DOHH2 (cell line): ENCODE measurements at regions not wholly inside any gene's neighbourhood (a gene's known extent, or its start where the extent isn't known, plus 50 kb on each side); places are given as distances from the start of the nearest gene placed in this dataset.

ENCODE experiments used
- H3F3A ChIP-seq: fragments of 200-600 bp; sonication (generic), shearing (Covaris generic); 2 replicates; pipeline ENCODE4 v1.6.0; 2016; ENCODE audit warnings: antibody characterized with exemption, mild to moderate bottlenecking; ENCODE audit not compliant: control insufficient read depth, insufficient read depth
- H3K27ac ChIP-seq: fragments of 200-600 bp; sonication (generic); 2 replicates; pipeline ENCODE4 v1.5.1; 2014; ENCODE audit warnings: low read depth, mild to moderate bottlenecking, low read length, moderate library complexity
- H3K27me3 ChIP-seq: fragments of 200-600 bp; sonication (generic); 2 replicates; pipeline ENCODE4 v1.6.1; 2014; ENCODE audit warnings: mild to moderate bottlenecking, low read length, mixed read lengths; ENCODE audit not compliant: control insufficient read depth
- H3K36me3 ChIP-seq: fragments of 200-600 bp; sonication (generic); 2 replicates; pipeline ENCODE4 v1.6.1; 2014; ENCODE audit warnings: mild to moderate bottlenecking, low read length, moderate library complexity, mixed read lengths; ENCODE audit not compliant: control insufficient read depth
- H3K4me1 ChIP-seq: fragments of 200-600 bp; sonication (generic); 2 replicates; pipeline ENCODE4 v1.6.1; 2014; ENCODE audit warnings: mild to moderate bottlenecking, low read length, mixed read lengths; ENCODE audit not compliant: control insufficient read depth
- H3K4me2 ChIP-seq: fragments of 200-600 bp; sonication (generic); 2 replicates; pipeline ENCODE4 v1.6.0; 2014; ENCODE audit warnings: mild to moderate bottlenecking, low read length, moderate library complexity
- H3K4me3 ChIP-seq: fragments of 200-600 bp; sonication (generic); 2 replicates; pipeline ENCODE4 v1.5.1; 2014; ENCODE audit warnings: mild to moderate bottlenecking, low read length, mixed read lengths
- H3K79me2 ChIP-seq: fragments of 200-600 bp; sonication (generic); 2 replicates; pipeline ENCODE4 v1.6.1; 2014; ENCODE audit warnings: mild to moderate bottlenecking, low read length, mixed read lengths; ENCODE audit not compliant: control insufficient read depth
- H3K9me2 ChIP-seq: fragments of 200-600 bp; sonication (generic); replicated peaks from 2 replicates; pipeline ENCODE4 v1.6.1; 2014; ENCODE audit warnings: mild to moderate bottlenecking, low read length, mixed read lengths; ENCODE audit not compliant: control insufficient read depth
- H3K9me3 ChIP-seq: fragments of 200-600 bp; sonication (generic); 2 replicates; pipeline ENCODE4 v1.6.1; 2014; ENCODE audit warnings: antibody characterized with exemption, low read length, mixed read lengths; ENCODE audit not compliant: control insufficient read depth, insufficient read depth
- H4K20me1 ChIP-seq: fragments of 200-600 bp; sonication (generic); 2 replicates; pipeline ENCODE4 v1.6.0; 2014; ENCODE audit warnings: low read depth, mild to moderate bottlenecking, antibody characterized with exemption, low read length, moderate library complexity; ENCODE audit not compliant: control insufficient read depth, insufficient read depth
- CTCF ChIP-seq: fragments of 200-600 bp; sonication (generic); IDR thresholded peaks from one replicate; pipeline ENCODE4 v1.5.1; 2014; ENCODE audit warnings: antibody characterized with exemption, mild to moderate bottlenecking, low read depth, low read length; ENCODE audit not compliant: poor library complexity, severe bottlenecking
- EZH2phosphoT487 ChIP-seq: fragments of 200-600 bp; sonication (generic); IDR thresholded peaks from 2 replicates; pipeline ENCODE4 v1.6.1; 2017; ENCODE audit warnings: borderline replicate concordance, mild to moderate bottlenecking, antibody characterized with exemption, low read length, moderate library complexity, mixed read lengths

GRCh38 chr1:73701826-73702225, 496.1 kb downstream of the LRRIQ3 start:
- Histone ChIP-seq H3K9me3 (no peaks in the 10 kb centered on the region), H3K27me3 (no peaks in the 10 kb centered on the region)

GRCh38 chr1:73676186-73676585, 521.8 kb downstream of the LRRIQ3 start:
- no peaks in the 10 kb centered on the region for H3K4me1 ChIP-seq
- H3K9me3 ChIP-seq, result no peaks in the 10 kb centered on the region
- H3K27ac ChIP-seq, result no peak overlapping the region
- H4K20me1 ChIP-seq, result no peaks in the 10 kb centered on the region
- no peak for TF ChIP-seq CTCF
- TF ChIP-seq EZH2phosphoT487, result no peak
- H3K79me2 ChIP-seq, result no peaks in the 10 kb centered on the region
- H3K4me2 ChIP-seq, result no peak overlapping the region
- no peaks in the 10 kb centered on the region for H3F3A ChIP-seq
- no peaks in the 10 kb centered on the region for H3K9me2 ChIP-seq
- H3K4me3 ChIP-seq, result no peak overlapping the region
- H3K27me3 ChIP-seq, result no peaks in the 10 kb centered on the region
- no peaks in the 10 kb centered on the region for H3K36me3 ChIP-seq

More at GRCh38 chr1:73701826-73702225, 496.1 kb downstream of the LRRIQ3 start:
- no peaks in the 10 kb centered on the region for H3K79me2 ChIP-seq
- H4K20me1 ChIP-seq, result no peaks in the 10 kb centered on the region
- H3K4me2 ChIP-seq, result no peak overlapping the region
- TF ChIP-seq CTCF, result no peak
- no peak for TF ChIP-seq EZH2phosphoT487
- H3K27ac ChIP-seq, result no peak overlapping the region
- H3K9me2 ChIP-seq, result no peaks in the 10 kb centered on the region
- no peaks in the 10 kb centered on the region for H3K4me1 ChIP-seq
- no peaks in the 10 kb centered on the region for H3K36me3 ChIP-seq
- no peak overlapping the region for H3K4me3 ChIP-seq
- H3F3A ChIP-seq, result no peaks in the 10 kb centered on the region

GRCh38 chr1:73674945-73675561, 522.9 kb downstream of the LRRIQ3 start:
- Histone ChIP-seq H3K9me2 (no peaks in the 10 kb centered on the region), H4K20me1 (no peaks in the 10 kb centered on the region), H3K9me3 (no peaks in the 10 kb centered on the region), H3K4me3 (no peak overlapping the region), H3K4me2 (no peak overlapping the region), H3K4me1 (no peaks in the 10 kb centered on the region), H3K27me3 (no peaks in the 10 kb centered on the region), H3K79me2 (no peaks in the 10 kb centered on the region), H3K27ac (no peak overlapping the region), H3K36me3 (no peaks in the 10 kb centered on the region), H3F3A (no peaks in the 10 kb centered on the region)
- TF ChIP-seq EZH2phosphoT487 (no peak), CTCF (peak; percentile 51)
